ENCODE measurements at regions not wholly inside any gene's neighbourhood (a gene's known extent, or its start where the extent isn't known, plus 50 kb on each side); places are given as distances from the start of the nearest gene placed in this dataset.

DNA sequence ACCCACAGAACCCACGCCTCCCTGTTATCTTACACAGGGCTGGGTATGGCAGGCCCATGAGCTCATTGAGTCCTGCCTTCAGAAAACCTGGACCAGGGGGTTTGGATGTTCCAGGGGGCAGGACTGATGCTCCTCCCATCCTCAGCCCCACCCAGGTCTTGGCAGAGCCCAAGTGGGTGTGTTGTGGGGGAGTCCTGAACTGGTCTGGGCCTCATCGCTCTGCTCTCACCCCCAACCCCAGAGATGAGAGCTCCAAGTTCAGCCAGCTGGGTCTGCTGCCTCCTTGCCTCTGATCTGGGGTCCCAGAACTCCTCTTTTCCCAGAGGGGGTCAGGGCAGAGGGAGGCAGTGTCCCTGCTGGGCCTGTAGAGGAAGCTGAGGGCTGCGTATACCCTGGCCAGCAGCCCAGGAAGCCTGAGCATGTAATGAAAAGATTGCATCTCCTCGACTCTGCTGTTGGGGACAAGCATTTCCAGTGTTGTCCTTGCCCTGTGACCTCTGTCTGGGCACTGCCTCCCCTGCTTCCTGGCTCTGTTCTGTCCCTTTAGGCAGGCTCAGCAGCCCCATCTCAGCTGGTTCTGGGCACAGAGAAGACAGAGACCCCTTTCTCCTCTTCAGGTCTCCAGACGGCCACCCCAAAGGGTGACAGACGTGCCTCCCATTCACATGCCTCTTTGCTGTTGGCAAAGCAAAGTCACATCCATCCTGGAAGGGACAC, 54.7 kb upstream of the EPS8L3 start:
- TF ChIP-seq, protein P1, sequence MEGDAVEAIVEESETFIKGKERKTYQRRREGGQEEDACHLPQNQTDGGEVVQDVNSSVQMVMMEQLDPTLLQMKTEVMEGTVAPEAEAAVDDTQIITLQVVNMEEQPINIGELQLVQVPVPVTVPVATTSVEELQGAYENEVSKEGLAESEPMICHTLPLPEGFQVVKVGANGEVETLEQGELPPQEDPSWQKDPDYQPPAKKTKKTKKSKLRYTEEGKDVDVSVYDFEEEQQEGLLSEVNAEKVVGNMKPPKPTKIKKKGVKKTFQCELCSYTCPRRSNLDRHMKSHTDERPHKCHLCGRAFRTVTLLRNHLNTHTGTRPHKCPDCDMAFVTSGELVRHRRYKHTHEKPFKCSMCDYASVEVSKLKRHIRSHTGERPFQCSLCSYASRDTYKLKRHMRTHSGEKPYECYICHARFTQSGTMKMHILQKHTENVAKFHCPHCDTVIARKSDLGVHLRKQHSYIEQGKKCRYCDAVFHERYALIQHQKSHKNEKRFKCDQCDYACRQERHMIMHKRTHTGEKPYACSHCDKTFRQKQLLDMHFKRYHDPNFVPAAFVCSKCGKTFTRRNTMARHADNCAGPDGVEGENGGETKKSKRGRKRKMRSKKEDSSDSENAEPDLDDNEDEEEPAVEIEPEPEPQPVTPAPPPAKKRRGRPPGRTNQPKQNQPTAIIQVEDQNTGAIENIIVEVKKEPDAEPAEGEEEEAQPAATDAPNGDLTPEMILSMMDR (conservative IDR thresholded peaks at IDR 0.05) = no peak
- no peak for TF ChIP-seq ZFX (IDR thresholded peaks at IDR 0.05)

All from C4-2B (cell line).